ENCODE measurements at regions not wholly inside any gene's neighbourhood (a gene's known extent, or its start where the extent isn't known, plus 50 kb on each side); places are given as distances from the start of the nearest gene placed in this dataset.

DNA sequence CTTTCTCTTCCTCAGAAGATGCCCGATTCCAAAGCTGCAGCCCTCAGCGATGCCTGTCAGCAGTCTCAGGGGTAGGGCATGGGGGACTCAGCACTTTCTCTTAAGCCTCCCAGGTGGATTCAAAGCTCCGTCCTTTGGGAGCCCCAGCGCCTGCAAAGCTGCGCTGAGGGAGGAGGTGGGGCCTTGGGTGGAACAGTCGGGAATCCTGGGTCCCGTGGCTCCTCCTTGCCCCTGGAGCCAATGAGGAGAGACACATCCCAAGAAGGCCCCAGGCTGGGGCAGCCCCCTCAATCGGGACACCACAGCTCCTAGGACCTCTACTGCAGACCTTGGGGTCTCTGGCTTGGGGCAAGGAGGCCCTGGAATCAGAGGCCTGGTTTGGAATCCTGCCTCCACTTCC is 227.5 kb upstream of the IGF1R start:
- DNase-seq = no peak

DNA sequence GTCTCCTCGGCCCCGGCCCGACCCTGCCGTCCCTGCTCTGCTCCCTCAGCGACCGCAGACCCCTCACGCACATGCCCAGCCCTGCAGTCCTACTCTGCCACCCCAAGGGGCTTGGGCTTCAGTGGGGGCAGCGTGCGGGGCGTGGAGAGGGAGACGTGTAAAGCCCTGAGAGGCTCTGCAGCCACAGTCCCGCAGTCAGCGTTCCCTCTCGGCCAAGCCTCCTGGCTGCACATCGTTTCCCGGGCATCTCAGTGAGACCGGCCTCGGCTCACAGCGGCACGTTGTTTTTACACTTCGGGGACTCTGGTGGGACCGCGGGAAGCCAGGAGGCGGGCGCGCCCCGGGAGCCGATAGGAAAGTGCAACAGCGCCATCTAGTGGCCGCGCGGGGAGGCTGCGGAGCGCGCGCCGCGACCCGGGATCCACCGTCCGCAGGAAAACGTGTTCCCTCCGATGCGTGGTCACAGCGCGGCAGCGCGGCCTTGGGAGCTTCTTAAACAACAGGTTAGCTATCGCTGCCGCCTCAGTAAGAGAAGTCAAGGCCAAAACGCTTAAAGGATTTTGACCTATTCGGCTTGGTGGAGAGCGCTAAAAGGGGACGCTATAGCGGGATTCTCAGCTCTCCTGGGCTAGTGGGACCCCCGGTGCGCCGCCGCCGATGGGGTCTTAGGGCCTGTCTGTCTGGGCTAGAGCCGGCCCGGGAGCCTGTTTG is 226.8 kb upstream of the IGF1R start:
- peak; percentile 80 to 88 for ATAC-seq
- intact Hi-C loops (cut with DNase I) = loop anchor here (1.0 to 10.0 kb wide), 3 partner anchors 109 to 517 kb away; no protein-coding TSS in a partner anchor
- peak; percentile 81 for DNase-seq

More for the DNA sequence above, 227.5 kb upstream of the IGF1R start:
- ATAC-seq = peak in 1 of 2 donors; percentile 75
- intact Hi-C loops (cut with DNase I) = loop anchor here (1.0 to 10.0 kb wide), 2 partner anchors 111 to 516 kb away; no protein-coding TSS in a partner anchor

DNA sequence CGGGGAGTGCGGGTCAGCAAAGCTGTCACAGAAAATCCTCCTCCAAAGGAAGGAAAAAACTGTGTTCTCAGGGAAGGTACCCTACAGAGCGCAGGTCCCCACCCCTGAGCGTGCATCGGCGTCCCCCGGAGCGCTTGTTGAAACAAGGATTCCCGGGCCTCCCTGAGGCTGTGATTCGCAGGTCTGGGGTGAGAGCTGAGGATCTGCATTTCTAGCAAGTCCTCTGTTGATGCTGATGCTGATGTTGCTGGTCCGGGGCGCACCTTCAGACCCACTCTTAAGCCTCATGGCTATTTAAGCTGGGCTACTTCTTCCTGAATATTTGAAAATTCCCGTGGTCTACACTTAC is 226.2 kb upstream of the IGF1R start:
- ATAC-seq (no peak), DNase-seq (no peak)
- intact Hi-C loops (cut with DNase I) = loop anchor here (2.0 to 10.0 kb wide), 2 partner anchors 109 to 517 kb away; no protein-coding TSS in a partner anchor

DNA sequence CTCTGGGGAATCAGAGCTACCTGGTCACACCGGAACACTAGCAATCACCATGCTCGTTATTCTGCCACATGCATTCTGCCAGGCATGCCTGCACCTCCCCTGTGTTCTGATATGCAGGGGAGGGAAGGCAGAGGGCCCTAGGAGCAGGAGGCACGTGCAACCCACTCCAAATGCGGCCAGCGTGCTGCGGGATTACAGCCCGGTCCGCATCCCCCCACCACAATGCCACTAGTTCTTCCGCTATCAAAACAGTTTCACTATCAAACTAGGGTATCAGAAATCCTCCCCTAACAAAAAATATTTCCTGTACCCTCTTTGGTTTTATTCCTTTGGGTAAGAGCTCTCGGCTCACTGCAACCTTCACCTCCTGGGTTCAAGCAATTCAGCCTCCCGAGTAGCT is 223.2 kb upstream of the IGF1R start:
- no peak for DNase-seq
- intact Hi-C loops (cut with DNase I) = loop anchor here (10.0 kb wide), 1 partner anchor 520 kb away; no protein-coding TSS in a partner anchor
- no peak for ATAC-seq

DNA sequence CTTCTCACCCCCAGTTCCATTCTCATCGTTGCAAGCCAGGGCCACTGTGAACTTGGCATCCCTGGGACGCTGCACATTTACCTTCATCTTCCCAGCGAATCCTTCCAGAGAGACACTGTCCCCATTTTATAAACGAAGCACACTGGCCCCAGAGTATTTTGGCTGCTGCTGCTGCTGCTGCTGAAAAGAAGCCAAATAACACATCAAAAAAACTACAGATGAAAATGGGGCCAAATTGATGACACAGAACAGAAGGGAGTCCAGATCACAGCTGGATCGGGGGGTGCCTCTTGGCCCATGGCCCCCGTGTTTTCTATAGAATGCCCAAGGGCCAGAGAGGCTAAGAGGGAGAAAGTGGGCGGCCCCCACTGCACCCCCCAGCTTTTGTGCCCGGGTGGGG is 221.0 kb upstream of the IGF1R start:
- intact Hi-C loops (cut with DNase I) = loop anchor here (10.0 kb wide), 1 partner anchor 523 kb away; no protein-coding TSS in a partner anchor
- ATAC-seq (no peak), DNase-seq (no peak)

DNA sequence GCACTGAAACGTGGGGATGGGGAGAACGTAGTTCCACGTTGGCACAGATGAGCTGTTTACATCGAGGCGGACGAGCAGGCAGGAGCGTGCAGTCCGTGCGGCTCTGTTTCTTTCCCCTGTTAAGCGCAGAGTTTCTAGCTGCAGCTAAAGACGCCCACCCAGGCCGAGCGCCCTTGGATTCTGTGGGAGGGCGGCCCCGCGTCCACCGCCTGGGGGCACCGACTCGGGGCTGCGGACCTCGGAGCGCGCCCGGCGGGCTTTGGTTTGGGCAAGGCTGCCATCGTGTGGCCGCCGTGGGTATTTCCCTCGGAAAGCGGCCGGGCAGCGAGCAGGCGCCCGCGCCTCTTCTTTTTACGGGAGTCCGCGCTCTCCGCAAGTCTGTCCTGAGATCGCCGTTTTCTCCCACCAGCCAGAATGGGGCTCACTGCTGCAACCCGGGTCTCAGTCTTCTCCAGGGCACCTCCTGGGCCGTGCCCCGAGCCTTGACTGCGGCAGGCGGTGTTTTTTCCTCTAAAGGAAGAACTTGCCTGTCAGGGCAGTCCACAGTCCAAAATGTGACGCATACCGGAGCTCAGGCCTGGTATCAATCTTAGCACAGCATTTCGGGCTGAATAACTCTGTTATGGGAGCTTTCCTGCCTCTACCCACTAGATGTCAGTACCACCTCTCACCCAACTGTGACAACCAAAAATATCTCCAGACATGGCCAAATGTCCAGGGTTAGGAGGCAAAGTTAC is 219.9 kb upstream of the IGF1R start:
- intact Hi-C loops (cut with DNase I) = loop anchor here (10.0 kb wide), 1 partner anchor 524 kb away; no protein-coding TSS in a partner anchor
- ATAC-seq (peak; percentile 88 to 90), DNase-seq (peak; percentile 79)

DNA sequence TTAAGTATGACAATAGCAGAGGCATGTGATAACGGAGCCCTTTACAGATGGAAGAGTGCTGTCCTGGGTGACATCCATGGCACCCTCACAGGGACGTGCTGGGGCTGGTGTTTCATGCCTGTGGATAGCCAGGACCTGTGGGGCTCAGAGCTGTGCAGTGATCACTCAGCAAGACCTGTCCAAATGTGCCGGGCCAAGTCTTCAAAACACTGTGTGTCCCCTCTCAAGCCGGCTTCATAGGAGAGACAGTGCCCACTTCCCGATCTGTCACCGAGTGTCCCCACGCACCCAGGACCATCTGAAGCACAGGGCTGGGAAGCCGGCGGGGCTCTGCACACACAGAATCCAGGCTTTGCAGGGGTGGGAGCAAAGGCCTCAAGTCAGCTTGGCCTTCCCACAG is 217.2 kb upstream of the IGF1R start:
- intact Hi-C loops (cut with DNase I) = loop anchor here in 1 of 2 donors (10.0 kb wide), 1 partner anchor 56 kb away; no protein-coding TSS in a partner anchor
- no peak for ATAC-seq
- DNase-seq = no peak

DNA sequence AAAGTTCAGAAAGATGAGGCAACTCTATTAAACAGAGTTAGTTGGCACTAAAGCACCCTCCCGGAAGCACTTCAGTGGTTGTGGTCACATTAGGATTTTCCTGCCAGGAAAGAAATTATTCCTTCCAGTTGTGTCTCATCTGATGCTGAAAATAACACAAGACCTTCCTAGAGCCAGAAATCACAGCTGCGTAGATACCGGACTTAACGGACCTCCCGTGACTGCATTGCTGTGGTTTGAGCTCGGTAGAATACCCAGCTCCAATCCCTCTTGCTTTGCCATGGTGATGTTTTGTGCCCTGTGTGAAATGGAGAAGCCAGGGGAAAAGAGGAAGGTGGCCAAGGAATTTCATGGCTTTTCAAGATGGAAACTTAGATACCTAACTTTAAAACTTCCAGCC is 215.0 kb upstream of the IGF1R start:
- intact Hi-C loops (cut with DNase I) = loop anchor here in 1 of 2 donors (10.0 kb wide), 1 partner anchor 59 kb away; no protein-coding TSS in a partner anchor

DNA sequence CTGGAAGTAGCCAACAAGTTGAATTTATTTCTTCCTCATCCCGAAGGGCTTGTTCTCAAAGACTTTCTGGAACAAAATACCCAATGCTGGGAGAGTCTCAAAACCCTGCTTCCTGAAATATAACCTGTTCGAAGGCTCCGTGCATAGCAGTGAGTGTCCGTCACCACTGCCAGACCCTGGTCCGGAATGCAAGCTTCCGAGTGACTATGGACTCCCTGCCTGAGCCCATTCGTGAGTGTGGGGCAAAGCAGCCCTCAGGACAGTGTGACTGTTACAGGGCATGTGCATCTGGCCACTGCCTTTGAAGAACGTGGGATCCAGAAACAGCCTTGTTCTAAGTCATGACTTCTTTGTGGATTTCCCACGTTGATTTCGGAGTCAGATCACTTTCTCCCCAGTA is 214.5 kb upstream of the IGF1R start:
- ATAC-seq (no peak), DNase-seq (no peak)
- intact Hi-C loops (cut with DNase I) = loop anchor here in 1 of 2 donors (10.0 kb wide), 1 partner anchor 59 kb away; no protein-coding TSS in a partner anchor

More for the DNA sequence above, 215.0 kb upstream of the IGF1R start:
- DNase-seq = no peak
- ATAC-seq = no peak

DNA sequence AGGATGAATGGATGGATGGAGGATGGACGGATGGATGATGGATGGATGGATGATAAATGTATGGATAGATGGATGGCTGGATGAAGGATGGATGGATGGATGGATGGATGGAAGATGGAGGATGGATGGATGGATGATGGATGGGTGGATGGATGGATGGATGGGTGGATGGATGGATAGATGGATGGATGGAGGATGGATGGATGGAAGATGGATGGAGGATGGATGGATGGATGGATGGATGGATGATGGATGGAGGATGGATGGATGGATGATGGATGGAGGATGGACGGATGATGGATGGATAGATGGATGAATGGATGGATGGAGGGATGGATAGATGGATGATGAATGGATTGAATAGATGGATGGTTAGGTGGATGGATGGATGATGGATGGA is 210.6 kb upstream of the IGF1R start:
- intact Hi-C loops (cut with DNase I) = loop anchor here in 1 of 2 donors (10.0 kb wide), 1 partner anchor 63 kb away; no protein-coding TSS in a partner anchor
- ATAC-seq (no peak), DNase-seq (no peak)

DNA sequence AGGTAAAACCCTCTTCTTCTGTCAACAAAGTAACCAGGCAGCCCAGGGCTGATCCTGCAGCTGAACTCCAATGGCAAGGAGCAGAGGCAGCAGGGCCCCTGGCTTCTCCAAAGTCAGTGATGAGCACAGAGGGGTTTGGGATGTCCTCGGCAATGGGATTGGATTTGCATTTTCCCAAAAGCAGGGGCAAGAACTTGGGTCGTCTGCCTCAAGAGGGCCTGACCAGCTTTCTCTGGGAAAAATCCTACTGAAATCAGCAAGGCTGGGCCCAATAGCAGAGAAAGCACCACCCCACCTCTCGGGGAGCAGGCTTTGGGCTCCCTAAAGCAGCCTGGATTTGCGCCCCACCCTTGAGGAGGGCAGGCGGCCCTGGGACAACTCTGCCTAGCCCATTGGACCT is 210.0 kb upstream of the IGF1R start:
- intact Hi-C loops (cut with DNase I) = loop anchor here in 1 of 2 donors (10.0 kb wide), 1 partner anchor 64 kb away; no protein-coding TSS in a partner anchor
- DNase-seq (no peak), ATAC-seq (no peak)

DNA sequence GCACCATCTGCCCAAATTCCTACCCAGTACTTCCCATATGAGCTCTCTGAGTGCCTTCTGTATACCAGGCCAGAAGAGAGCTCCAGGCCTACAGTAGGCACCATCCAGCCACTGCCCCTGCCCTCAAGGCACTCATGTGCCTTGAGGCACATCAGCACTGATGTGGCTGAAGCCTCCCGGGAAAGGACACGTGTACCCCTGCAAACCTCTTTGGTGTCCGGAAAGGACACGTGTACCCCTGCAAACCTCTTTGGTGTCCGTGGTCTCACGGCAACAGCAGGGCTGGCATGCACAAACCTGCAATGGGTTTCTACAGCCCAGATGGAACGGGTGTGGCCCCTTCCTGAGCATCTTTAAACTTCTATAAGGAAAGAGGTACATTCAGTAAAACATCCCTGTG is 209.4 kb upstream of the IGF1R start:
- DNase-seq (no peak), ATAC-seq (no peak)
- intact Hi-C loops (cut with DNase I) = loop anchor here in 1 of 2 donors (10.0 kb wide), 1 partner anchor 64 kb away; no protein-coding TSS in a partner anchor

DNA sequence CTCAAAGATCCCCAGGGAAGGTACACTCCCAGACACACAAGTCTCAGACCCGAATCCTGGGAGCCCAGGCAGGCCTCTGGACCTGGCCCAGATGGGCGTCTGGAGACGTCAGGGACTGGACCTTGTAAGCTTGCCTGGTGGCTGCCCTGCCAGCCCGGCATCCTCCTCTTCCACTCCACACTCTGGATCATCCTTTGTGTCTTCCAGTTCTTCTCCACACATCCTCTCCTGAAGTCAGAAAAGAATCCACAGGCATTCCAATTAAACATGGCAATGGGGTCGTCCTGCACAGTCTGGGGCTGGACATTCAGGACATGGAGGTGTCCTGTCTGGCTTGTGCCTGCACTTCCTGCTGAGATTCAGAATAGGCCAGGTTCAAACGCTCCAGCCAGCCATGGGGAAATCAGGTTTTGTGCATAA is 208.8 kb upstream of the IGF1R start:
- DNase-seq = no peak
- intact Hi-C loops (cut with DNase I) = loop anchor here in 1 of 2 donors (10.0 kb wide), 1 partner anchor 65 kb away; no protein-coding TSS in a partner anchor
- ATAC-seq = no peak

DNA sequence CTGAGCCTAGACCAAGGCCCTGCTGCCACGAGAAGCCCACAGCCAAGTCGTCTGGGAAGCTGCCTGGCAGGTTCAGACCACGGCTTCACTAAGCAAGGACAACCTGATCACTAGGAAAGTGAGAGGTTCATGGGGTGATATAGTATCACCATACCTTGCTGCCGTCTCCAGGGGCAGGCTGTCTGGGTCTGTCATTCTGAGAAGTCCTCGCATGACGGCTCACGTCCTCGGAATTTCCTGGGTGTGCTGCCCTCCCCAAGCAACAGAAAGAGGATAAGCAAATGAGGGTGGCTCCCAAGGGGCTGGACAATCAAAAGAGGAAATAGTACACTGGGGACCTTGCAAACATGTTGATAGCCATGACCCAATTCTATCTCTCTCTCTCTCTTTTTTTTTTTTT is 207.4 kb upstream of the IGF1R start:
- intact Hi-C loops (cut with DNase I) = loop anchor here (10.0 kb wide), 2 partner anchors 634 to 764 kb away; no protein-coding TSS in a partner anchor
- DNase-seq (no peak), ATAC-seq (no peak)

DNA sequence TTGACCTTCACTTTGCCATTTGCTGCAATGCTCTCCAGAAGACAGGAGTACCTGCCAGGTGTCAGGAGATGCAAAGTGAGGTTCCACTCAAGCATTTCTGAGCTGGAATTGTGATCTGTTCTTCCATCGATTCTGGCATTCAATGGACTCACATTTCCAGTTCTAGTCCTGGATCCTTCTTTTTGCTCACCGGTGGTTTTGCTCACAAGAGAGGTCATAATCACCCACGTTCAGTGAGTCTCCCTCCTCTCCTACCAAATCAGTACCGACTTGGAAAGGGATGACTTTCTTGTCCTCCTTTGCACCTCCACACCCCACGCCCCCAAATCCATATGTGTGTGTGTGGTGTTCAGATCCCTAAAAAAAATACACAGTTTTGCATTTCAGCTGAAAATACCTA is 206.7 kb upstream of the IGF1R start:
- DNase-seq = no peak
- intact Hi-C loops (cut with DNase I) = loop anchor here (10.0 kb wide), 2 partner anchors 633 to 763 kb away; no protein-coding TSS in a partner anchor
- ATAC-seq = no peak

DNA sequence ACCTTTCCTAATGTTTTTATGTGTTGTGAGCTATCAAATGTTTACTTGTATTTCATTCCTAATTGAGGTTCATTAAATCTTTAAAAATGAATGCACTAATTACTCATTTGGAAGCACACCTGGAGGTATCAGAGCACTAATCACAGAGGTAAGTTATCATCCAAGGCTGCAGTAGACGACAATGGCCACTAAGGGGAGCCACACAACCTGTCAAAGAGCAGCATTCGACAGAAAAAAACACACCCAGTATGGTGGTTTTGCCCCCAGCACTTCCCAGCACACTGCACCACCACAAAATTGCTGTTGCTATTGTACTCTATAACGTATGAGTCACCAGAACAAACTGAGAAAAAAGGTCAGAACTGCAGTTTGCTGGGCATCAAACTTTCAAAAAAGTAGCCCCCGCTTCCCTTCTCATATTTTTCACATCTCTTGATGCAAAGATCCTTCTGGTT is 205.9 kb upstream of the IGF1R start:
- DNase-seq (no peak), ATAC-seq (peak; percentile 68 to 73)
- intact Hi-C loops (cut with DNase I) = loop anchor here (2.0 to 10.0 kb wide), 3 partner anchors 632 to 762 kb away; no protein-coding TSS in a partner anchor

DNA sequence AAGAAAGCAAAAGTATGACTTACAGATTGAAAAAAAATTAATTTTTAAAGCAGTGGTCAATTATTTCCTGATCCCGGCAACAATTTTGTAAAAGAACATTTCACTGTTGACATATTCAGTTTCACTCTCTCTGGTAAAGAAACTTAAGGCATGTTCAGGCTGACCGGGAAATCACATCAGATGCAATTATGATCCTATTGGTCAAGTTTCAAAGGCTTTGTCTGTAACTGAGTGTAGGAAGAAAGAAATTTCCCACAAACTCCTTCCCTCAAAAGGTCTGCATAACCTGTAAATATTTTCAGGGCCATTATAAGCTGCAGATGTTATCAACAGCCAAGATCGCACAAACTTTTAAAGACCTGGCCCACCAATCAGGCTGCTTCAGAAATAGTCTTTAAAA is 205.4 kb upstream of the IGF1R start:
- no peak for ATAC-seq
- intact Hi-C loops (cut with DNase I) = loop anchor here (2.0 to 10.0 kb wide), 3 partner anchors 632 to 762 kb away; no protein-coding TSS in a partner anchor

DNA sequence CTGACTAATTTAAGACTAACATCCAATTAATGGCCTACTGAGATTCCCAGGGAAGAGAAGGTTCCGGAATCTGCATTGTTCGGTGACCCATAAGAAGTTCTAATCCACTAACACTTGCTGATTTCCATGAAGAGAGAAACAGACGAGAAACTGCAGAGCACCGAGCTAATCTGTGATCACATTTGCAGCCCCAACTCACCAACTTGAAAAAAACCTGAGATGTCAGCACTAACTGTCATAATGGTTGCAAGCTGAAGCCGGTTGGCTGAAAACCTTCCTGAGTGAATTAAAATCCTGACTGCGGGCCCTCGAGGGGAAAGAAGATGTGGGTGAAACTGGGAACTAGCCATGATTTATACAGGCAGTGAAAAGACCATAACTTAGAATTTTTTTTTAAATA is 204.8 kb upstream of the IGF1R start:
- intact Hi-C loops (cut with DNase I) = loop anchor here (2.0 to 10.0 kb wide), 3 partner anchors 631 to 761 kb away; no protein-coding TSS in a partner anchor
- ATAC-seq = no peak
- DNase-seq = no peak

More for the DNA sequence above, 205.4 kb upstream of the IGF1R start:
- DNase-seq = no peak

DNA sequence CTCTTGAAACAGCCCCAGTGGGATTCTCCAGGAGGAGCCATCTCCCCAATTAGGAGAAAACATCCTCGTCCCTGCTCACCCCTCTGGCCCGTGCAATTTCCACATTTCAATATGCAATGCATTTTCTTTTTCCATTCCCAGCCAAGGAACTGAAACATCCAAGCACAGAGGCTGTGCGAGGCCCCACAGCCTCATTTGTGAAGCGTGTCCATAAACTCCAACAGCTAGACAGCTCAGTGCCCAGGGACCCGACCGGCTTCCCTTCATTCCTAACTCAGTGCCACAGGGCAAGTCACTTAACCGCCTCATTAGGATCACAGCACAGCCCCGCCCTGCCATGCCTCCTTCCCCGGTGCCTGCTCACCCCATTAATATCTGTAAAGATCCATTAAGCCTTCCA is 204.2 kb upstream of the IGF1R start:
- no peak for DNase-seq
- intact Hi-C loops (cut with DNase I) = loop anchor here (10.0 kb wide), 2 partner anchors 631 to 761 kb away; no protein-coding TSS in a partner anchor
- no peak for ATAC-seq
